ENCODE measurements at regions not wholly inside any gene's neighbourhood (a gene's known extent, or its start where the extent isn't known, plus 50 kb on each side); places are given as distances from the start of the nearest gene placed in this dataset.

DNA sequence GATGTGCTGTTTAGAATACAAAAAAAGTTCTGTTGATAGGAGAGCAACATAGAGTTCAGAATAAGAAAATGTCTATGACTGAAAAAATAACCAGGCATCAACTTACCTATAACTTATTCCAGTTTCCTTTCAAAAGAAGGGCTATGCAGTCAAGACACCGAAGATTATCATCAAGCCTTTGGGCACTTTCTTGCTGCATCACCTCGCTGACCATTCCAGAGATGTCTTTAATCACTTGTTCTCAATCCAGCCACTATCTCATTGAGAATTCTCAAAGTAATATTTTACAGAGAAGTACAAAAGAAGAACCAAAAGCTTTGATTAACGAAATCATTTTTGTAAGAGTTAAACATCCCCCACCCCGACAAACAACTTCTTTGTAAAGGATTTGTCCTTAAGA lies 198.3 kb upstream of the P2RY1 start:
- CTCF ChIA-PET, result interaction anchor here (1.0 kb wide), 1 partner anchor 12 kb away, joined by 3 read pairs; no protein-coding TSS in a partner anchor
- Mint-ChIP-seq H3K4me1 (ENCODE audit: low read depth) (no peaks in the 10 kb centered on the region), H3K27me3 (peaks cover 2% of the 10 kb centered on the region), H3K27ac (no peak overlapping the region), H3K4me3 (no peak overlapping the region), H3K9me3 (peaks cover 1% of the 10 kb centered on the region), H3K36me3 (ENCODE audit: low read depth) (no peaks in the 10 kb centered on the region)
- TF ChIP-seq, protein P1, sequence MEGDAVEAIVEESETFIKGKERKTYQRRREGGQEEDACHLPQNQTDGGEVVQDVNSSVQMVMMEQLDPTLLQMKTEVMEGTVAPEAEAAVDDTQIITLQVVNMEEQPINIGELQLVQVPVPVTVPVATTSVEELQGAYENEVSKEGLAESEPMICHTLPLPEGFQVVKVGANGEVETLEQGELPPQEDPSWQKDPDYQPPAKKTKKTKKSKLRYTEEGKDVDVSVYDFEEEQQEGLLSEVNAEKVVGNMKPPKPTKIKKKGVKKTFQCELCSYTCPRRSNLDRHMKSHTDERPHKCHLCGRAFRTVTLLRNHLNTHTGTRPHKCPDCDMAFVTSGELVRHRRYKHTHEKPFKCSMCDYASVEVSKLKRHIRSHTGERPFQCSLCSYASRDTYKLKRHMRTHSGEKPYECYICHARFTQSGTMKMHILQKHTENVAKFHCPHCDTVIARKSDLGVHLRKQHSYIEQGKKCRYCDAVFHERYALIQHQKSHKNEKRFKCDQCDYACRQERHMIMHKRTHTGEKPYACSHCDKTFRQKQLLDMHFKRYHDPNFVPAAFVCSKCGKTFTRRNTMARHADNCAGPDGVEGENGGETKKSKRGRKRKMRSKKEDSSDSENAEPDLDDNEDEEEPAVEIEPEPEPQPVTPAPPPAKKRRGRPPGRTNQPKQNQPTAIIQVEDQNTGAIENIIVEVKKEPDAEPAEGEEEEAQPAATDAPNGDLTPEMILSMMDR (IDR thresholded peaks at IDR 0.05), result no peak
- no peak for DNase-seq
- intact Hi-C loops (cut with micrococcal nuclease), result no loop called here
- POLR2A ChIA-PET, result interaction anchor here (1.1 kb wide), 1 partner anchor 12 kb away, joined by 4 read pairs; no protein-coding TSS in a partner anchor
- no peak for ATAC-seq

DNA sequence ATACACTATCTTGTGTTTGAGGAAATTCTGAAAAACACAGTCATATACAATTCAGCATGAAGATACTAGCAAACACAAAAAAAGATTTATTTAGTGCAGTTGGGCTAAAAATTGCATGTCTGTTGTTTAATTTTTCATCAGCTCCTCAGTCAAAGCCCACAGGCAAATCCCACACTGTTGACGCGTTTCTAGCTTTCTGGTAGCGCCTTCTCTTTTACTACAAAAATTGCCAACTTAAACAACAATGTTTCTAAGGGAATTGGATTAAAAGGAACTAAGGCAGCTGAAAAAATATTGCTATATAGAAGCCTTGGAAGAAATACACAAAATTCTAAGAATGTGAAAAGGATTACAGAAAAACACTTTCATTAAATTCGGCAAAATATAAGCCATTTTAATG lies 196.7 kb upstream of the P2RY1 start:
- ATAC-seq, result no peak
- intact Hi-C loops (cut with micrococcal nuclease), result no loop called here
- Mint-ChIP-seq H3K27me3 (no peaks in the 10 kb centered on the region), H3K36me3 (ENCODE audit: low read depth) (no peaks in the 10 kb centered on the region), H3K4me3 (no peak overlapping the region), H3K4me1 (ENCODE audit: low read depth) (no peaks in the 10 kb centered on the region), H3K9me3 (no peaks in the 10 kb centered on the region), H3K27ac (no peak overlapping the region)
- POLR2A ChIA-PET, result no interaction called here
- DNase-seq, result no peak
- CTCF ChIA-PET, result no interaction called here
- TF ChIP-seq, protein P1 (IDR thresholded peaks at IDR 0.05), result no peak

DNA sequence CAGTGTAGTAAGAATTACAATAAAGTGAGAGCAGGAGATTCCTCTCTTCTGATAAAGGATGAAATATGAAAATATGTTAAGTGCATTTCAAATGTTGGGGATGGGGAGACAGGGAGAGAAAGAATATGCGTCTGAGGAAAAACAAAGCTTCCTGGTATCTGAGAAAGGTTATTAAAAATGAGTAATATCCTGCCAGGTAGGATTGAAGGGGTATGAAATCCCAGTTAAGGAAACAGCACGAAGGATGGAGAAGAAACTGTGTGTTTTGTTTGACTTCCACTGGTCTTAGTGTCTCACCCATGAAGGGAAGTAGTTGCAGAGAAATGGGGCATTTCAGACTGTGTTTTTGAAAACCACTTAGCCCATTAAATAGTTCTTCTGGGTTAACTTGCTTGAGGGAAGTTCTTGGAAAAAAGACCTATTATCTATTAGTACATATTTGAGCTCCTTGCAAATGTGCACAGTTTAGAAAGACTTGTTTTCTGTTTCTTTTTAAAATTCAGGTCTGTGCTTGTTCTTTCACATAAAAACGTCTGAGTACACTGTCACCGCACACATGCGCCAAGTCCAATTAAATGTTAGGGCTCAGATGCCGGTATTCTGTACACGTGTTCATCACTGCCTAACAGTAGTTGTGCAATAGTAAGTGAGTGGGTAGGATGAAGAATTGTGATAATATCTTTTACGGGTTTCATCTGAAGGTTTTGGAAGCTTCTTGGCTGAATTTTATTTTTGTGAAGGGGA lies 196.1 kb upstream of the P2RY1 start:
- POLR2A ChIA-PET, result no interaction called here
- ATAC-seq (no peak), DNase-seq (no peak)
- no peaks in the 10 kb centered on the region for H3K36me3 Mint-ChIP-seq (ENCODE audit: low read depth)
- no peaks in the 10 kb centered on the region for H3K4me1 Mint-ChIP-seq (ENCODE audit: low read depth)
- no peak overlapping the region for H3K4me3 Mint-ChIP-seq
- CTCF ChIA-PET, result interaction anchor here (0.5 kb wide), 1 partner anchor 18 kb away, joined by 3 read pairs; no protein-coding TSS in a partner anchor
- H3K27me3 Mint-ChIP-seq, result no peaks in the 10 kb centered on the region
- intact Hi-C loops (cut with micrococcal nuclease), result no loop called here
- TF ChIP-seq, protein P1 (IDR thresholded peaks at IDR 0.05), result no peak
- H3K9me3 Mint-ChIP-seq, result peaks cover 3% of the 10 kb centered on the region
- H3K27ac Mint-ChIP-seq, result no peak overlapping the region

DNA sequence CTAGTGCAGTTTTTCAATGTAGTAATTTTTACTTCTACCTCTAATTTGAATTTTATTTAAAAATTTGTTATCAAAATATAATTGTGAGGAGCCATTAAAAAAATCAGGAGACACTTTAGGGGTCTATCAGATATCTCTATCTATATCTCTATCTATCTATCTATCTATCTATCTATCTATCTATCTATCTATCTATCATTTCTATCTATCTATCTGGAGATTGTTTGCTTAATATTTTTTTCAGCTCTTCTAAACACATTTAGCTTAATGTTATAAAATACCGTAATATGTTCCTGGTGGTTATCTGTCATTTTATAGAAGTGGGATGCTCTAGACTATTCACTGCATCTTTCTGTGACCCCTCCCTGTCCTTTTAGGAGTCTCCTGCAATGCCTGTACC lies 193.7 kb upstream of the P2RY1 start:
- POLR2A ChIA-PET, result no interaction called here
- DNase-seq (no peak), ATAC-seq (no peak)
- peaks cover 6% of the 10 kb centered on the region for H3K9me3 Mint-ChIP-seq
- intact Hi-C loops (cut with micrococcal nuclease), result no loop called here
- no peaks in the 10 kb centered on the region for H3K4me1 Mint-ChIP-seq (ENCODE audit: low read depth)
- H3K27me3 Mint-ChIP-seq, result peaks cover 3% of the 10 kb centered on the region
- no peak overlapping the region for H3K4me3 Mint-ChIP-seq
- CTCF ChIA-PET, result no interaction called here
- H3K27ac Mint-ChIP-seq, result no peak overlapping the region
- H3K36me3 Mint-ChIP-seq (ENCODE audit: low read depth), result no peaks in the 10 kb centered on the region
- TF ChIP-seq, protein P1 (IDR thresholded peaks at IDR 0.05), result no peak

DNA sequence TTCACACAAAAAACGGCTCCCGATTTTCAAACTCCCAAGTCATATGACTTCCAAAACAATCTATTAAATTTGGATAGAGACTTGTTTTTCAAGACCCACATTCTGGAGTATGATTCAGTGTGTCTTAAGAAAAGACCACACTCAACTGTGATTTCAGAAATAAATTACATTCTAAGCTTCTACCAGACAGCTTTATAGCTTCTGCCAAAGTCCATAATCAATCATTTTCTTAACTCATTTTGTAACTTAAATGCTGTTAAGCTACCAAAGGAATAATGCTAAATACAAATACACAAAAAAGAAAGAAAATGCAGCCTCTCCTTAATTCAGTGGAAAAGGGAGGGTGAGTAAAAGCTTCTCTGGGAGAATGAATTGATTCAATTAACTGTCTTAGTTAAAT lies 192.3 kb upstream of the P2RY1 start:
- POLR2A ChIA-PET, result no interaction called here
- DNase-seq (no peak), ATAC-seq (no peak)
- Mint-ChIP-seq H3K4me1 (ENCODE audit: low read depth) (no peaks in the 10 kb centered on the region), H3K4me3 (no peak overlapping the region), H3K9me3 (peaks cover 6% of the 10 kb centered on the region), H3K27me3 (peaks cover 3% of the 10 kb centered on the region), H3K36me3 (ENCODE audit: low read depth) (no peaks in the 10 kb centered on the region), H3K27ac (no peak overlapping the region)
- intact Hi-C loops (cut with micrococcal nuclease), result no loop called here
- TF ChIP-seq, protein P1 (IDR thresholded peaks at IDR 0.05), result no peak
- CTCF ChIA-PET, result no interaction called here
